Smooth muscle cell of the brain vasculature (primary cell): ENCODE measurements at regions not wholly inside any gene's neighbourhood (a gene's known extent, or its start where the extent isn't known, plus 50 kb on each side); places are given as distances from the start of the nearest gene placed in this dataset.

Experiments
- DNase-seq: peaks from one replicate; pipeline ENCODE4 v3.0.0-alpha.2; 2012; ENCODE audit warnings: low read depth, low spot score

DNA sequence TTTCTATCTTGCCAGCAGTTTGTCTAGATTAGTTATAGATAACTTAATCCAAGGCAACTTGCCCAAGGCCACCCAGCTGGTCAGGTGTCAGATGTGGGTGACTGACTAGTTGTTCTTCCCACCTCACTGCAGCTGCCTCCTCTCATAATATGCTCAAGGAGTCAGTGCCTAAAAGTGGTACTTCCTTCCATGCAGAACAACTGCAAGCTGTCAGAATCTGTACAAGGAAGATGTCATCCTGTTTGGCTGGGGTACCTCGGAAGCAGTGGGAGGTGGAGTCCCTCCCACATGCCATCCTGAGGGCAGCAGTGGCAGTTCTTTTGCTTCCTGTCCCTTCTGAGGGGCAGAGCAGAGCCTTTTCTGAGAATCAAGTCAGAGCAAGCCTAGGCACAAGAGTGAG lies 193.2 kb upstream of the RFC3 start:
- DNase-seq, result no peak

DNA sequence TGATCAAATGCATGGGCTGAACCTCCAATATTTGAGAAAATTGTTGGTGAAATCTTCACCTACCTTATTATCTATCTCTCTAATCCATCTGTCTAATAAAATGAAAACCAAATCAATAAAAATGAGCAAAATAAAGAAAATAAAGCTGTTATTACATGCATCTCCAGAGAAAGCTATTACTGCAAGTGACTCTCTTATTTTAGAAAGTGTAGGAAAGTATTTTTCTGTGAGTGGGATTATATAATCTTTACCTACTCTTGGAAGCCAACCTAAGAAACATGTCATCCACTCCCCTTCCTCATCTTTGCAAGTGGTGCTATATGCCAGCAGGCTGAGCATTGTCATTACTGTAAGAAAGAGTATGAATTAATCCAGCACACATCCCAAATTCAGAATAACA lies 191.5 kb upstream of the RFC3 start:
- DNase-seq, result no peak

DNA sequence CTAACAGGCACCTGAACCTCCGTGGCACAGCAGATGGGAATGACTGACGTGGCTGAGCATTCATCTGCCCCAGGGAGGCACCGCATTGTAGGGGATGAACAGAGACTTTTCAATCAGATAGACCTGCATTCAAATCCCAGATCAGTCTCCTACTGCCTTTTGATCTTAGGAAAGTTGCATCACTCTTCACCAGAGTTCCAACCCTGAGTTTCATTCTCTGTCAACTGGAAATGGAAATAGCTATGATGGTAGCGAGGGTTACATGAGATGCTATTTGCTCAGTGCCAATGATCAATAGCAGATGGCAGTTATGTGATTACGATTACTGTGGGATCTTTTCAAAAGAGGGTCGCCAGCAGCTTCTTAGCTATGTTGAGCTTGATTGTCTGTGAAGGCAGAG lies 189.3 kb upstream of the RFC3 start:
- DNase-seq, result no peak

DNA sequence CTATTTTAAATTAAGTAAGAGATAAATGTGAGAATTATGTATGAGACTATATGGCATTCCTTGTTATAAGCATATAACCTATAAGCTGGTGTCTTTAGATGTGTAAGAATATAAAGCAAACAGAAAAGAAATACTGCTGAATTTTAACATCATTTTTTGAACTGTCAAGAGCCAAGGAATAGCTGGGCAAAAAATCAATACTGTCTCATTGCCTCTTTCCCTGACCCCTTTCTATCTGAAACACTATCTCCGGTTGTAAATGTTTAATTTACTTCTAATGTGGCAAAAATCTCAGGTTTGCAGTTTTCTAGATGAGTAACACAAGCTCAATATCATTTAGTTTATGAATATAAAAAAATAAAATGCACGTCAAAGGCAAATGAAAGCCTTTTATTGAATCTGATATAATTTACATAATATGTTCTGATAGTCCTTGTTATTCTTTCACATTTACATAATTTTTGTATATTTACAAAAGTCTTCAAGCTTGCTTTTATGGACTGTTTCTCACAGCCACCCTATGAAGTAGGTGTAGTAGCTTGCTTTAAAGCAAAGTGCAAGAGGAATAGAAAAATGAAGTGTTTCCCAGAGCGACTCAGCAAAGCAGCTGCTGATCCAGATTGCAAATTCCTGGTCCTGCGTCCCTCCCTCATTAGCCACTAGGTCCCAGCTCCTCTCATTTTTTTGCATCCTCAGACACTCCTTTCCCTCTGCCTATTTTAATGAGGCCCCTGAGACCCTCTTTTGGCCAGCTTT lies 188.2 kb upstream of the RFC3 start:
- DNase-seq, result no peak

DNA sequence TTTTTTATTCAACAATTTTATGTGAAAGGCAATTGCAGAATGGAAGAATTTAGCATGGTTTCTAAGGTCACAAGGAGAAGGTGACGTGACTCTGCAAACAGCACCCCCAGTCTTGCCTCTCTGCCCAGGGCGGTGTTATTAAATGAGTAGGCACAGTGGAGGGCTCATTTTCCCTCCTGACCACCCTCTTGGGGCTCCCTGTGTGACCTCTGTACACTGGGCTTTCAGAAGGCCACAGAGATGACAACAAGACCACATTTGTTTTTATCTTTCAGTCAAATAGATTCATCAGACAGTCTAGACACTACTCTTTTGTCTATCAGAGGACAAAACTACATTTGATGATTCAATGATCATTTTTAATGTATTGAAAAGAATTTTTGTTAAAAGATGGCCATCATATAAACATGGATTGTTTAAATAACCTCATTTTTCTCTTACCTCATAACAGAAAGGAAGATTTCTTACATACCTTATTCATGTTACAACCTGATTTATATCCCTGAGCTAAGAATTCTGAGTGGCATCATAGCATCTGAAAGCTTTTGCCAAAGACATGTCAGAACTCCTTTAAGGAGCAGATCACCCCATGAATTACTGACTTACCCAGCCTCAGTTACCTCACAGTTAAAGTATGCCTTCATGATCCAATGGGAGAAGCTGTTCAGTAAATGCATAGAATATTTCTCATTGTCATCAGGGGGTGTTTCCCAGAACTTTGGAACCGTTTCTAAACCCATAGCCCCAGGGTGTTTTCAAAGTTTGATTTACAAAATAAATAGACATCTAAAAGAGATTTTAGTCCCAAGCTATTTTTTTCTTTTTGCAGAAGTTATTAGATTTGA lies 184.0 kb upstream of the RFC3 start:
- no peak for DNase-seq

DNA sequence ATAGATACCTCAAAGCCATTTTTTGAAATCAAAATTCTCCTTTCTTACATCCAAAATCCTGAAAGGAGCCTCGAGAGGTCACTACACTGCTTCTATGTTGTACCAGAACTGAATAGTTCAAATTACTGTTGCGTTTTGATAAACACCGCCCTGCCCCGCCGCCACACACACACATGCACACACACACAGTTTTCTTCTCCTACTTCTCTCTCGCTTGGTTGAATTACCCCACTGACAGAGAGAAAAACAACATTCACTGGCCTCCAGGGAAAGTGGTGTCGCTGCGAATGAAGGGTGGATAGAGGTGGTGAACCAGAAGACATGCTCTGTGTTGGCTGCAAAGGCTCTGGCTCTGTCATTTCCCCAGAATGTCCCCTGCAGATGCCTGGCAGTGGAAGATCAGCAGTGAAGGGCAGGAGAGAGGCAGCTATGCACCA lies 183.4 kb upstream of the RFC3 start:
- DNase-seq, result no peak

DNA sequence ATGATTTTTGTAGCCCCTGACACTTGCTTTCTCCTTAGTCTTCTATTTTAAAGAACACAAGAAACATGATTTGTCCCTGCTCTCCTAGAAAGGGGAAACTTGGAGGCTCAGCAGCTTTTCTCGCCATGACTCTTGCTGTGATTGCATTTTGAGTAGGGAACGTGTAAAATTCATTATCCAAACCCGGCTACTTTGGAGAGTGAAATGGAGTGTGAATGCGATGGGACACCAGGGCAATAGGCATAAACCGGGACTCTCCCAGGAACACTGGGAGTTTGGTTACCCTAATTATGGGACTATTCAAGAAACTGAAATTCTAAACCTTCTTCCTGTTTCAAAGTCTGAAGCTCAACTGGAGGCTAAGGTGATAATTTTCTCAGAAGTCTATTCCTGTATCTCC lies 181.7 kb upstream of the RFC3 start:
- no peak for DNase-seq

DNA sequence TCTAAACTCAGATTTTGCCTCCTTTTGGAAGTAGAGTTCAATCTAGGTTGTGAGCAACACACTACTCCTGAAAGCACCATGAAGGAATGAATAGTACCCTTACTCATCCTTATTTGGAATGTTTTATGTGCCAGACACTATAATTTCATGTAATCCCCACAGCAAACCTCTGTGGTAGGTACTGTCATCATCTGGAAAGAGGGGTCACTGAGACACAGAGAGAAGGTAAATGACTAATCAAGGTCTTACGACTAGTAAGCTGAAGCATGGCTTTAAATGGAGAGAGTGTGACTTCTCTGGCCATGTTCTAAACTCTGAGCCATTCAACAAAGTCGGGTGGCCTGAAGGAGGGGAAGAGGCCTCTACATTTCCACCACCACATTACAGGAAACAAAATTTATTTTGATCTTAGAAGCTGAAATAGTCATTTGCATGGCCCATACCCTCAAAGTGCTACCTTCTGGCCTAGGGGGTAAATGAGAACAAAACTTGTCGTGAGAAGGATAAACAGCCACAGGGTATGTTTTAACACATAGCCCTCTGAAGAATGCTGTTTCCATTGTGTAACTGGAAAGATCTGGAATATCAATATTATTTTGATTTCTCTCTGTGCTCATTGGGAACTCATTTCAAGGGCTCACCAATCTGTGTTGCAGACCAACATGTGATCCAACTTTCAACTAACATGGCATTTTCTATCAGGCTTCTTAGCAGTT lies 180.8 kb upstream of the RFC3 start:
- no peak for DNase-seq

DNA sequence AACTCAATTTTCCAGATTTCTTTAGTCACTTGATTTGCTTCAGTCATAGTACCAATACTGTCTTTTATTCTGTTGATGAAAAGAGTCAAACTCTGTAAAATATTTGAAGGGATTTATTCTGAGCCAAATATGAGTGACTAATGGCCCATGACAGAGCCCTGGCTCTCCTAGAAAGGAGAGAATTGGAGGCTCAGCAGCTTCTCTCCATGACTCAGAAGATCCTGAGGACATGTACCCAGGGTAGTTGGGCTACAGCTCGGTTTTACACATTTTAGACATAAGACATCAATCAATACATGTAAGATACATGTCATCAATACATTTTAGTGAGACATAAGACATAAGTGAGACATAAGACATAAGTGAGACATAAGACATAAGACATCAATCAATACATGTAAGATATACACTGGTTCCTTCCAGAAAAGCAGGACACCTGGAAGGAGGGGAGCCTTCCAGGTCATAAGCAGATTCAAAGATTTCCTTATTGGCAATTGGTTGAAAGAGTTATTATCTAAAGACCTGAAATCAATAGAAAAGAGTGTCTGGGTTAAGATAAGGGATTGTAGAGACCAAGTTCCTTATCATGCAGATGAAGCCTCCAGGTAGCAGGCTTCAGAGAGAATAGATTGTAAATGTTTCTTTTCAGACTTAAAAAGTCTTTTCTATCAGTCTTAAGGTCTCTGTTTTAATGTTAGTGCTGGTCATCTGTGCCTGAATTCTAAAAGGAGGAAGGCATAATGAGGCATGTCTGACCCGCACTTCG lies 179.8 kb upstream of the RFC3 start:
- no peak for DNase-seq

DNA sequence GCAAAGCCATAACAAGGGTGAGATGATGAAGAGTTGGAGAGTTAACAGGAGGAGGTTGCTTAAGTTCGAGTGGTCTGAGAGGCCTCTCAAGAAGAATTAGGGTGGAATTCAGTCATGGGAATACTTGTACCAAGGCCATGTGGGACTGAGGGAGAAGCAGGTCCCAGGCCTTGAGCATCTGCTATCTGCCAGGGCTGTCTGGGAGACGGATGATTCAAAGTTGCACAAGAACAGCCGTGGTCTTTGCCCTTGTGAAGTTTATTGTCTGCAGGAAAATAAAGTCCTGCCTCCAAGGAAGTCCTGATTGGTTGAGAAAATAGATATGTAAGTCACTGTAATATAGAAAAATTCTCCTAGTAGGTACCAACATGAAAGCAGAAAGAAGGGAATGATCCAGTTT lies 178.8 kb upstream of the RFC3 start:
- DNase-seq, result no peak

DNA sequence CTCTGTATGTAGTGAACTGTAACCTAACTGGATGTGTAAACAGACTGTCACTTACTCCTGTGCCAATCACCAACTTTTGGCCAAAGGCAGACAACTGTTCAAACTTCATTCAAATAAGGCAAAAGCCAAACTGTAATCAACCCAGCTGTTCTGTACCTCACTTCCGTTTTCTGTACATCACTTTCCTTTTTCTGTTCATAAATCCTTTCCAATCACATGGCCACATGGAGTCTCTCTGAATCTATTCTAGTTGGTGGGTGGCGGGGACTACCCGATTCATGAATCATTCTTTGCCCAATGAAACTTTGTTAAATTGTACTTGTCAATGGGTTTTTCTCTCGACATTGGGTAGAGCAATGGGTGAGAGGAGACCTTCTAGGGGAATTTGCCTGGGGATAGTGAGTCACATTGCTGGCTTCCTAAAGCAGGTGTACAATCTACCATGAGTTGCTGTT lies 178.3 kb upstream of the RFC3 start:
- DNase-seq, result no peak

DNA sequence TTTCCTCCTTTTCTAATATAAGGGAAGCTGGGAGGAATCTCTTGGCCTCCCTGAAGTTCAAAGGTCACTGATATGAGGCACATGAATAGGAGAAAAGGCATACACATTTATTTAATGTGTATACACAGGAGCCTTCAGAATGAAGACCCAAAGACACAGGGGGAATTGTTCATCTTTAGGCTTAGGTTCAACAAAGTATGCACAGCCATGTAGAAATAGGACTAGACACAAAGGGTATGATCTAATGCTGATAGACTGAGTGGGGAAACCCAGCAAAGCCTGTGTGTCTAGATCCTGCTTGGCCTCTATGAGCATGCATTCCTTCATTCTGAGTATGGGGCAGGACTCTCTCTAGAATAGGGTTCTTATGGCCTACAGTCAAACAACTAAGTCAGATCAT lies 177.1 kb upstream of the RFC3 start:
- DNase-seq, result no peak

DNA sequence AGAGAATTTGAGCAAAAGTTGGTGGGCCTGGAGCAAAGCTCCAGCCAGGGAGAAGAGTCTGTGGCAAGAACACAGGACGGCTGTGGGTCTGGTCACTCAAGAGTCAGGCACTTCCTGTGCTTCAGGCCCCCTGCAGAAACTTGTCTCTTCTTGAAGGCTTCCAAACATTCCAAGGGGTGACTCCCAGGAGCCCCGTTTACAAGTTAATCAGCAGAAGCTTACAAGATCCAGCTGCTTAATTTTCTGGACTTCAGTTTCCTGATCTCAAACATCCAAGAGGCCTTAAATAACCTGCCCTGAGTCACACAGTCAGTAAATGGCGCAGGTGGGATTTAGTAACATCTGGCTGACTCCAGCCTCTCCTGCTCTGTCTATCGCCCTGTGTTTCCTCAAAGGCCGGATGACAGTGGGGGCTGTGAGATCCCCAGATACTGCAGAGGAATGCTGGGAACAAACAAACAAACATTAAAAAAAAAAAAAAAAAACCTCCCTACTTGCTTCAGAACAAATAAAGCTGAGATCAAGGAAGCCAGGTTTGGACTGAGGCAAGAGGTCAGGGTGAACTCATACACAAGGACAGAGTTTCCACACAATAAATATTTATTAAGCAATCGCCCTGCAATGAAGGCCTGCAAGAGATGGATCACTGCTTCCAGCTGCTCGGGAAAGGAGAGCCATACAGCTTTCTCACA lies 175.4 kb upstream of the RFC3 start:
- no peak for DNase-seq

DNA sequence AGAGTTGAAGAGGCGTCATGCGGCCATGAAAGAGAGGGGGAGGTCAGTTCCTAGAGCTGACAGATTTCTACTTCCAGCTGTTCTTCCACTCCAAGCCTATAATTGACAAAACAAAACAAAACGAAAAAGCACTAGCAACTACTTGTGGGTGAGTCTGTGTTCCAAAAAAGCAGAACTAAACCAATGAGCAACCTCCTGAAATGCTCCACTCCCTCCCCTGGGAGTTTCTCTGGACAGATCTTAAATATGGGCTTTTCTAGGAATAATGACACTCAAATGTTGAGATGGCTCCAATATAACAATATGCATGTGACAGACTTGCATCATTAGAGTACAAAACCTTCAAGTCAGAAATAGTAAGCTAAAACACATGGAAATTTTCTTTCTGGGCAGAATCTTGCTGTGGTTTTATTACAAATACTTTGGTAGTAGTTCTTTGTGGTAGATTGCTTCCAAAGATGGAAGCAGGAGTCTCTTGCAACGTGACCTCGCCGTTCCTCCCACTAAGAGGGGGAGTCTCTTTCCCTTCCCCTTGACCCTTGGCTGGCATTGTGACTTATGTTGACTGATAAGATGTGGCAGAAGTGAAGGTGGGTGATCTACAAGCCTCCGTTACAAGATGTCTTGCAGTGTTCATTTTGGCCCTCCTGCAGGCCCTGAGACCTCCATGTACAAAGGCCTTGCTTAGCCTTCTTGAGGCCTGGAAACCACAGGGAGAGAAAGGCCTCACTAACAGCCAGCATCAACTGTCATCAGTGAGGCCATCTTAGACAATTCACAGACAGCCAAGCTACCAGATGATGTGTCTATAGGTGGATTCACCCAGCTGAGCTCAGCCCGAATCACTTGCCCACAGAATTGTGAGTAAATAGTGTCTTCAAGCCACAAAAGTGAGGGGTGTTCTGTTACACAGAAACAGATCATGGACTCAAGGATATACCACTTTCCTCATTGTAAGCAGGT lies 173.1 kb upstream of the RFC3 start:
- no peak for DNase-seq

DNA sequence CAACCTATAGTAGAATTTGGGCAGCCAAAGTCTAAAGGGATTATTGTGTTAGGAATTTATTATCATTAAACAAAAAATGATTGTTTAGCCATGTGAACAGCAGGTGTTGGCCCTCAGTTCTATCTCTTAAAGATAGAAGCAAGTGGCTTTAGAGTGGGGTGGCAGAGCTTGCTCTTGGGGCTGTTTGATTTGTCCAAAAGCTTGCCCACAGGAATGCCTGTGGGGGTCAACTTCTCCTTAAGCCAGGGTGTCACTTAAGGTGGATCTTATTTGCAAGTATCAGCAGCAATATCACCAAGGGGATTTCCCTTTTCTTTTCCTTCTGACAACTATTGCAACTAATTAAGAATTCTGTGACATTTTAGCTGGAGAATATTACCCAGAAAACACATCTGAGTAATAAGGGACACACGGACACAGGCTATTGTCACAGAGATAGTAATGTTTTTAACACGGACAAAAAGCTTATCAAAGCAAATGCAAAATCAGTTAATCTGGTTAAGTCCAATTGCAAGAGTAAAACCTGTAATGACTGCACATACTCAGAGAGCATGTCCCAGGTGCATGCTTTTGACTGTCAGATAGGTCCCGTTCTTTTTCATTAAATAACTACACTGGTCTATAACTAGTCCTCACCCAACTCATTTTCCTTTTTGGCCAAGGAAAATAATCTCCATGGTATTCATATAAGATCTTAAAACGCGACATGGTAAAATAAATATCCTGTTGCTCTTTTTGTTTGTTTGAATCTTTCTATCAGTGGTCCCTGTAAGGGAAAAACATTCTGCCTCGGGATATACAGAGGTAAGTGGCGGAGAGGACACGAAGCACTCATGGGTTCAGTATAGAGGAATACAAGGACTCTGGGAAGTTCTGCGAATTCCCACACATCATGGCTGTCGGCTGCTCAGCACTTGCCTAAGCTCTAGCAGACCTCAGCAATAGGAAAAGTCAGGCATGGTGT lies 172.1 kb upstream of the RFC3 start:
- no peak for DNase-seq

DNA sequence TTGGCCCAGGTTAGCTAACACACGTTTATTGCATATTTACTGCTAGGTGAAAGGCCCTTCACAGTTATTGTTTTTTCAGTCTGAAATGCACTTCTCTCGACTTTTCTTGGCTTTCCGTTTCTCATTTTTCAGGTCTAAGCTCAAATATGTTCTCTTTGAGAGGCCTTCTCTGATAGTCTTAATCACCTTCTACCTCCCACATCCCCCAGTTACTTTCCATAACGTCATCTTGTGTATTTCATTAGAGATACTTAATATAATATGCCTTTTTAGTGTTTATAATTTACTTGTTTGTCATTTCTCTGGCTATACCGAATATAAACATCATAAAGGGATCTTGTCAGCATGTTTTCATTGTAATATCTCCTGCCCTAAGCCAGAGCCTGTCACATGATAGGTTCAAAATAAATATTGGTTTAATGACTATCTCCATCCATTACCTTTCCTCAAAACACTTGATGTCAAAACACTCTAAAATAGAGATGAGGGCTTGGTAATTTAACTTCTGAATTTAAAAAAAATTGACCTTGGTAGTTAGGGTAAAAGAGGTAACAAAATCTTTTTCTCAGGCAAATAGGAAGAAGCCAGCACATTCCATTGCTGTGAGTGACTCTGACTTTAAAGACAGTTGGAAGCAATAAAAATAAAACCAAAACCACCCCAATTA lies 168.6 kb upstream of the RFC3 start:
- no peak for DNase-seq

DNA sequence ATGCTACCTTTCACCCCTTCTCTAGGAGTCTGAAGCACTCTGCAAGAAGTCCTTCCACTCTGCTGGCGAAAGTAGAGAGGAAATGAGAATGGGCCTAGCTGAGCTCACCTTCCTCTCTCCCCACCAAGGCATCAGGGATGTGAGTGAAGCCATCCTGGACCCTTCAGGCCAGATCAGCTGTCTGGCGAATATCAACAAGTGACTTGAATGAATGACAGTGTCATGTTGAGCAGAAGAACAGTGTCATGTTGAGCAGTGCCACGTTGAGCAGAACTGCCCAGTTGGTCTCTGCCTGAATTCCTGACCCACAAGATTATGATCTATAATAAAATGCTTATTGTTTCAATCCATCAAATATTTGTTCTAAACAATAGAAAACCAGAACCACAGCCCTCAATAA lies 166.2 kb upstream of the RFC3 start:
- no peak for DNase-seq

DNA sequence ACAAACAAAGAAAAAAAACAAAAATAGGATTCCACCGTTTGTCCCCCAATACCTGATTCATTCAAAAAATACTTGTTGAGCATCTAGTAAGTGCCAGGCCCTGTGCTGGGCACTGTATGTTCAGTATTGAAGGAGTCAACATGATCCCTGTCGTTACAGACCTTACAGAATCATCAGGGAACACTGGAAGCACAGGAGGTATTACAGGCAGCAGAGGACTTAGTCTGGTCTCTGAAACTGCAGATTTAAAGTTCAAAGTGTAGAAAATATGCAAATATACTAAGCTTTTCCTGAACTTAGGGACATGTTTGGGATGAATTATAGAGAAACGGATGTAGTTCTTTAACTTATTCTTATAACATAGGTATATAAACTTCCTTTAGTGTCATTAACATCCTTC lies 160.7 kb upstream of the RFC3 start:
- DNase-seq, result no peak
